ENCODE measurements at regions not wholly inside any gene's neighbourhood (a gene's known extent, or its start where the extent isn't known, plus 50 kb on each side); places are given as distances from the start of the nearest gene placed in this dataset.
A peak's percentile ranks its signal among the peaks of the same experiment; 100 is the strongest.
"Not testable (repeated sequence)": the region's sequence is repeated elsewhere in the genome, so short reads cannot be mapped to it uniquely, and the experiment has no call there.

DNA sequence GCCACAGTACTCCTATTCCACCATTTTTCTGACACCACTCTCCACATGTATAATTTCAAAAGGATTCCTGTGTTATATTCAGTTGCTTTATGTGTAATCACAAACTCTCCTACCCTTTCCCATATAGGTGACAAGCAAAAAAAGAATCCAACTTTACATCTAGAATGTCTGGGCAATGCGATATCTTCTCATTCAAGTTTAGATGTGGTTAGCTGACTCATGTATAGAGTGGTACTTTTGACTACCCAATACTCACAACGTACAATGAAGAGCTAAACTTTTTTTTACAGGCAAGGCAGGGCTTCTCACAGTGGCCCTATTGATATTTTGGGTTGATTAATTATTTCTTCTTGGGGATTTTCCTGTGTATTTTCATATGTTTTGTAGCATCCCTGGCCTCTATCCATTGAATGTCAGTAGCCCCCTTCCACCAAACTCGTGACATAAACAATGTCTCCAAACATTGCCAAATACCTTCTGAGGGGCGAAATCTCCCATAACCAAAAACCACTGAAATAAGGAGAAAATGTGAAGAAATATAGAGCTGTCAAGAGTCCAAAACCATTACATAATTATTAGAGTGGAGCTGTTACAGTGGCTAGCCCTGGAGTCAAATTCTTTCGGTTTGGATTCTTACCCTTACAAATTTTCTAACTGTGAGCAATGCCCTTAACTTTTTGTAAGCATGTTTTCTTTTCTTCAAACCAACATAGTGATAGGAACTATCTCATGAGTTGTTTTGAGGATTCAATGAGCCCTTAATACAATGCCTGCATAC, 342.6 kb downstream of the NSUN3 start:
- ChIA-PET CTCF (no interaction called here), POLR2A (no interaction called here)
- Histone ChIP-seq H3K27me3 (ENCODE audit: control insufficient read depth, insufficient read depth, low read length) (no peaks in the 10 kb centered on the region), H3K36me3 (ENCODE audit: control insufficient read depth, insufficient read depth, low read length) (no peaks in the 10 kb centered on the region), H3K4me3 (ENCODE audit: low read depth, low read length) (no peak overlapping the region)
- no peak for TF ChIP-seq CTCF (IDR thresholded peaks at IDR 0.05; ENCODE audit: insufficient read depth, low read depth, low read length)
- DNase-seq (ENCODE audit: low read depth) = no peak

- Histone ChIP-seq H3K36me3 (ENCODE audit: control insufficient read depth, insufficient read depth, low read length) (no peaks in the 10 kb centered on the region), H3K4me3 (ENCODE audit: low read depth, low read length) (no peak overlapping the region), H3K27me3 (ENCODE audit: control insufficient read depth, insufficient read depth, low read length) (no peaks in the 10 kb centered on the region)
- CTCF ChIA-PET = no interaction called here
- POLR2A ChIA-PET = no interaction called here
- TF ChIP-seq CTCF (IDR thresholded peaks at IDR 0.05; ENCODE audit: insufficient read depth, low read depth, low read length) = no peak
- no peak for DNase-seq (ENCODE audit: low read depth)
Measured at GRCh38 chr3:94406595-94406994, 343.7 kb downstream of the NSUN3 start.

GRCh38 chr3:94412936-94413335, 350.1 kb downstream of the NSUN3 start:
- CTCF ChIA-PET; H3K4me3 ChIP-seq (ENCODE audit: low read depth, low read length); POLR2A ChIA-PET; H3K27me3 ChIP-seq (ENCODE audit: control insufficient read depth, insufficient read depth, low read length); H3K36me3 ChIP-seq (ENCODE audit: control insufficient read depth, insufficient read depth, low read length); DNase-seq (ENCODE audit: low read depth): not testable (repeated sequence)

GRCh38 chr3:94413336-94414108, 350.7 kb downstream of the NSUN3 start:
- DNase-seq (ENCODE audit: low read depth) = peak; percentile 26
- Histone ChIP-seq H3K36me3 (ENCODE audit: control insufficient read depth, insufficient read depth, low read length) (no peaks in the 10 kb centered on the region), H3K4me3 (ENCODE audit: low read depth, low read length) (no peak overlapping the region), H3K27me3 (ENCODE audit: control insufficient read depth, insufficient read depth, low read length) (no peaks in the 10 kb centered on the region)
- no peak for TF ChIP-seq CTCF (IDR thresholded peaks at IDR 0.05; ENCODE audit: insufficient read depth, low read depth, low read length)
- ChIA-PET CTCF (no interaction called here), POLR2A (no interaction called here)

DNA sequence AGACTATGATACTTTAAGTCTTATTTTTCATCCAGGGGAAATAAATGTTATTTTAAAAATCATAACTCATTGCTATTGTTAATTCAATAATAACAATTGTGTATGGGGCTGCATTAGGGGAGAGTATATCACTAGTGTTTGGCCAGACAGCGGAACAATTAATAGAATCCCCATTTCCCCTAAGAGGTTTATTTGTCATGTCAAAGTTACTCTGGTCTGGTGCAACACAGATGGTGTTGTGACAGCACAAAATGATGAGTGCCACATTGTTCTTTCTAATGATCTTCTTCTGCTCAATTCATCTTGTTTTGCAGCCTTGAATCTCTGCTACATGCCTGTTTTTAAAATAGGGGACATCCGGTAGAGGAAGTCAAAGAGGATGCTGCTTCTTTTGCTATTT, 351.6 kb downstream of the NSUN3 start:
- Histone ChIP-seq H3K27me3 (ENCODE audit: control insufficient read depth, insufficient read depth, low read length) (no peaks in the 10 kb centered on the region), H3K36me3 (ENCODE audit: control insufficient read depth, insufficient read depth, low read length) (no peaks in the 10 kb centered on the region), H3K4me3 (ENCODE audit: low read depth, low read length) (no peak overlapping the region)
- no peak for DNase-seq (ENCODE audit: low read depth)
- TF ChIP-seq CTCF (IDR thresholded peaks at IDR 0.05; ENCODE audit: insufficient read depth, low read depth, low read length) = no peak
- ChIA-PET CTCF (no interaction called here), POLR2A (no interaction called here)

Measured in BJ (cell line).